GM12873 (cell line): ENCODE measurements at regions not wholly inside any gene's neighbourhood (a gene's known extent, or its start where the extent isn't known, plus 50 kb on each side); places are given as distances from the start of the nearest gene placed in this dataset.

Source experiments
- CTCF ChIP-seq: IDR thresholded peaks from 2 replicates; pipeline ENCODE4 v1.5.1; 2012; ENCODE audit warnings: low read depth, mild to moderate bottlenecking, moderate library complexity, low read length, control low read depth; ENCODE audit not compliant: insufficient read depth; ENCODE audit errors: missing control alignments

- TF ChIP-seq CTCF: no peak
These were observed 82.9 kb upstream of the MED14 start for GRCh38 chrX:40818236-40818635.

- no peak for TF ChIP-seq CTCF
These were observed 86.4 kb upstream of the MED14 start for GRCh38 chrX:40821780-40822179.

- no peak for TF ChIP-seq CTCF
These were observed 92.0 kb upstream of the MED14 start for GRCh38 chrX:40827331-40827730.

- no peak for TF ChIP-seq CTCF
These were observed 96.4 kb upstream of the MED14 start for GRCh38 chrX:40831750-40832149.

- TF ChIP-seq CTCF: no peak
These were observed 97.4 kb upstream of the MED14 start for GRCh38 chrX:40832723-40833122.

- TF ChIP-seq CTCF: no peak
These were observed 98.9 kb upstream of the MED14 start for GRCh38 chrX:40834225-40834624.

- TF ChIP-seq CTCF: no peak
These were observed 100.2 kb upstream of the MED14 start for GRCh38 chrX:40835526-40835925.
